Ishikawa (cell line): ENCODE measurements at regions not wholly inside any gene's neighbourhood (a gene's known extent, or its start where the extent isn't known, plus 50 kb on each side); places are given as distances from the start of the nearest gene placed in this dataset.

Source experiments
- CEBPB ChIP-seq: IDR thresholded peaks from 2 replicates; pipeline ENCODE4 v1.6.1; 2012
- CREB1 ChIP-seq: IDR thresholded peaks from 2 replicates; pipeline ENCODE4 v1.6.1; 2012; ENCODE audit warnings: low read depth
- EGR1 ChIP-seq: IDR thresholded peaks from 2 replicates; pipeline ENCODE4 v1.6.1; 2012
- EP300 ChIP-seq: IDR thresholded peaks from 2 replicates; pipeline ENCODE4 v1.6.1; 2012; ENCODE audit warnings: borderline replicate concordance
- FOXM1 ChIP-seq: IDR thresholded peaks from 2 replicates; pipeline ENCODE4 v1.6.1; 2012; ENCODE audit warnings: low read depth, borderline replicate concordance
- MAX ChIP-seq: IDR thresholded peaks from 2 replicates; pipeline ENCODE4 v1.6.1; 2012
- NFIC ChIP-seq: IDR thresholded peaks from 2 replicates; pipeline ENCODE4 v1.6.1; 2012
- RAD21 ChIP-seq: IDR thresholded peaks from 2 replicates; pipeline ENCODE4 v1.6.1; 2012; ENCODE audit warnings: low read depth
- REST ChIP-seq: IDR thresholded peaks from 2 replicates; pipeline ENCODE4 v1.6.1; 2012; ENCODE audit warnings: low read depth, mild to moderate bottlenecking
- TAF1 ChIP-seq: IDR thresholded peaks from 2 replicates; pipeline ENCODE4 v1.6.1; 2012; ENCODE audit warnings: low read depth, mild to moderate bottlenecking
- TCF12 ChIP-seq: IDR thresholded peaks from 2 replicates; pipeline ENCODE4 v1.6.1; 2012; ENCODE audit warnings: low read depth
- TEAD4 ChIP-seq: IDR thresholded peaks from 2 replicates; pipeline ENCODE4 v1.6.1; 2012
- USF1 ChIP-seq: IDR thresholded peaks from 2 replicates; pipeline ENCODE4 v1.6.1; 2012
- YY1 ChIP-seq: IDR thresholded peaks from 2 replicates; pipeline ENCODE4 v1.6.1; 2012; ENCODE audit warnings: low read depth
- ZBTB7A ChIP-seq: IDR thresholded peaks from 2 replicates; pipeline ENCODE4 v1.6.1; 2012; ENCODE audit warnings: low read depth

GRCh38 chr12:68403711-68404110 lies 71.5 kb upstream of the MDM1 start:
- TF ChIP-seq TCF12 (no peak), TAF1 (no peak), CEBPB (no peak), CREB1 (no peak), USF1 (no peak), REST (no peak), MAX (no peak), EP300 (no peak), NFIC (no peak), FOXM1 (no peak), TEAD4 (no peak), YY1 (no peak)

- TF ChIP-seq MAX: no peak
- TF ChIP-seq EGR1: no peak
- no peak for TF ChIP-seq TAF1
- TF ChIP-seq TEAD4: no peak
- TF ChIP-seq ZBTB7A: no peak
- TF ChIP-seq YY1: no peak
- TF ChIP-seq TCF12: no peak
- TF ChIP-seq FOXM1: no peak
- no peak for TF ChIP-seq RAD21
- no peak for TF ChIP-seq USF1
- no peak for TF ChIP-seq CREB1
- no peak for TF ChIP-seq EP300
- TF ChIP-seq NFIC: no peak
Observed at GRCh38 chr12:68405343-68405781, 73.2 kb upstream of the MDM1 start.

- TF ChIP-seq EP300 (no peak), NFIC (peak; percentile 84), FOXM1 (no peak), YY1 (no peak), TEAD4 (no peak), RAD21 (peak; percentile 43; the same call in 1 of the 2 replicates)
Observed at GRCh38 chr12:68406134-68406576, 74.0 kb upstream of the MDM1 start.

- TF ChIP-seq FOXM1 (no peak), YY1 (no peak), CREB1 (no peak), EP300 (no peak), CEBPB (no peak), TCF12 (no peak), USF1 (no peak), EGR1 (no peak), RAD21 (no peak), TAF1 (no peak), TEAD4 (no peak), NFIC (no peak), ZBTB7A (no peak), REST (no peak), MAX (no peak)
Observed at GRCh38 chr12:68406911-68407310, 74.7 kb upstream of the MDM1 start.

GRCh38 chr12:68410018-68410660 lies 78.0 kb upstream of the MDM1 start:
- TF ChIP-seq EP300: no peak
- TF ChIP-seq TAF1: no peak
- no peak for TF ChIP-seq CREB1
- no peak for TF ChIP-seq EGR1
